ENCODE measurements at regions not wholly inside any gene's neighbourhood (a gene's known extent, or its start where the extent isn't known, plus 50 kb on each side); places are given as distances from the start of the nearest gene placed in this dataset.
A peak's percentile ranks its signal among the peaks of the same experiment; 100 is the strongest.

- DNase-seq, result no peak
Measured at GRCh38 chr10:3510741-3511140, 274.3 kb downstream of the KLF6 start.

- no peak for DNase-seq
Measured at GRCh38 chr10:3509355-3509754, 275.7 kb downstream of the KLF6 start.

DNA sequence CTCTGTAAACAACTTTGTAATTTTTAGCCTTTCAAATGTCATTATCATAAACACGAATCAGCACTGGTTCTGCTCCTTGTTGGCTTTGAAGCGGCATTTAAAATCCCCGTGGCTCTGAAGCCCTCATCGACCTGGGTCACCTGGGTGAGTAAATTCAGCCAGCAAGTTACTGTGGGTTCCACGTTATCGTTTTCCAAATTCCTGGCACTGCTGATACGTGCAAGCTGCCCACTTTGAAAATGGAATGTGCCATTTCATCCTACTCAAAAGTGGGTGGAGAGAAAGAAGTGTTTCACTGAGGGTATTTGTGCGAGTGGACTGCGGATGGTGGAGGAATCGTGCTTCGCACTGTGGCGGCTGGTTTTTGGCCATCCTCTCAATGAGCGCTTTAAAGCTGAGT is 281.7 kb downstream of the KLF6 start:
- no peak for DNase-seq

GRCh38 chr10:3502673-3503072 is 282.3 kb downstream of the KLF6 start:
- no peak for DNase-seq

DNA sequence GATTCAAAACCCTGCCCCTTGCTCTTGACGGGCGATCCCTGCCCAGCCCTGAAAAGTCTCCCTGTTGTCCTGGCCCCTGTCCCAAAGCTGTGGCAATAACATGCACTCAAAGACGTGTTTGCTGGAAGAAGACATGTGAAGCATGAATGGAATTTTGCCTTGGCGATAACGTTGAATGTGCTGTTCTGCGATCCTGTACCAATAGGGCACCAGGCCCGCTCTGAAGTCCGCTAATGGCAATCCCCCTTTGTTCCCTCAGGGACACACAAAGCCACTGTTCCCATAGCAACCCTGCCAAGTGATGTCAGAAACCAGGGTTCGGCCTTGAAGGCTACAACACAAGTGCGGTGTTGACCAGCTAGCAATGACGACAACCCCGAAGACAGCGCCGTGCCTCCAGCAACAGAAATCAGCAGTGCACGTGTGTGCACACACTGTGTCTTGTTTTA is 284.6 kb downstream of the KLF6 start:
- no peak for DNase-seq

DNA sequence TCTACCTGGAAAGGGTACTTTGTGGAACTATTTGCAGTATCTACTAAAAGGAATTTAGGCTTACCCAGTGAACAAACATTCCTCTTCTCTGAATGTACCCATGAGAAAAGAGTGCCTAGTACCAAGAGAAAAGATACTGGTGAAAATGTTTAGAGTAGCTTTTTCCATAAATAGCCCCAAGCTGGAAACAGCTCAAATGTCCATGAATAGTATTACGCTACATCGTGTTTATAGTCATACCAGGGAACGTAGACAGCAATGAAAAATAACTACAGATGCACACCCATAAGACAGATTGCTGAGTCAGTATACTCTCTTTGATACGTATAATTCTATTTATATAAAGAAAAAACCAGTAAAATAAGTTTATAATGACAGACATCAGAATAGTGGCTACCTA is 285.9 kb downstream of the KLF6 start:
- DNase-seq, result no peak

GRCh38 chr10:3497581-3497980 is 287.4 kb downstream of the KLF6 start:
- no peak for DNase-seq

DNA sequence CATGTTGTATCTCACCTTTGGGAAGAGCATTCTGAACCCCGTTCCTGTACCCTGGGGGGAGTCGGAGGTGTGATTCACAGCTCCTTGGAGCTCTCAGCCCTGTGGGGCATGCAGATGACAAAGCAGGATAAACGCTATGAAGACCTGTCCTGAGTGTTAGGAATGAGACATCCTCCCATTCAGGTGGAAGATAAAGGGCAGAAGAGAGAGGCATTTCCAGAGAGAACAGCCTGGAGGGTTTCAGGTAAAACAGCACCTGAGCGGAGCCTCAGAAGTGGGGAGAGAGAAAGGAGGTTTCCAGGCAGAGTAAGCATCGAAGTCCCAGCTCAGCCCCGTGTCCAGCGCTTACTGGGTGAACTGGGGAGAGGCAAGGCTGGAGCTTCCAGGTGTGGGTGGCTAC is 288.9 kb downstream of the KLF6 start:
- no peak for DNase-seq

GRCh38 chr10:3495281-3495680 is 289.7 kb downstream of the KLF6 start:
- no peak for DNase-seq

DNA sequence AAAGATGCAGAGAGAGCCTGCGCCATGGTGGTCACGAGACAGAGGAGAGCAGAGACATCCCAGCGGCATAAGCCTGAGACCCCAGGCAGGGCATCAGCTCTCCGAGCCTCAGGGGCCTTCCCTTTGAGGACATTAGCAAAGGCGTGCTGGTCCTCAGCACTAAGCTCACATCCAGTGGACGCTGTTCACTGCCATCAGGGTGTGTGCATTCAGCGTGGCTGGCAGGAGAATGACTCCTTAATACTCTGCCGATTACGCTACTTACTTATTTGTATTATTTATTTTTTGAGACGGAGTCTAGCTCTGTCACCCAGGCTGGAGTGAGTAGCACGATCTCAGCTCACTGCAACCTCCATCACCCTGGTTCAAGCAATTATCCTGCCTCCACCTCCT is 290.2 kb downstream of the KLF6 start:
- DNase-seq, result no peak

- DNase-seq, result no peak
Measured at GRCh38 chr10:3494131-3494837, 290.7 kb downstream of the KLF6 start.

DNA sequence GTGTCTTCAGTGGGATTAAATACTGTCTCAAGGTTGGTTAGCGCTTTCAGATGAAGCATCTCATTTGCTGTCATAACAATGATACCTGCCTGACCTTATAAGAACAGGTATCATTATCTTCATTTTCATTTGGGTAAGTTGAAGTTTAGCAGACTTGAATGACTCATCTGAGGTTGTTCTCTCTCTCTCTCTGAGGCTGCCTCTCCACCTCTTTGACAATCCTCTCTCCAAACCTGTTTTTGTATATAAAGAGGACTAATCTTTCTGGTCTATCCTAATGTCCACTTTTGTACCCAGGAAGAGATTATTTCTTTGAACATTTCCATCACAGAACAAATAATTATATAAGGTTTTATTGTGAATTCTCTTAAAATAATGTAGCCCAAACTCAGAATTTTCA is 291.4 kb downstream of the KLF6 start:
- no peak for DNase-seq

GRCh38 chr10:3491571-3491970 is 293.4 kb downstream of the KLF6 start:
- DNase-seq, result no peak

GRCh38 chr10:3487228-3487627 is 297.8 kb downstream of the KLF6 start:
- no peak for DNase-seq

DNA sequence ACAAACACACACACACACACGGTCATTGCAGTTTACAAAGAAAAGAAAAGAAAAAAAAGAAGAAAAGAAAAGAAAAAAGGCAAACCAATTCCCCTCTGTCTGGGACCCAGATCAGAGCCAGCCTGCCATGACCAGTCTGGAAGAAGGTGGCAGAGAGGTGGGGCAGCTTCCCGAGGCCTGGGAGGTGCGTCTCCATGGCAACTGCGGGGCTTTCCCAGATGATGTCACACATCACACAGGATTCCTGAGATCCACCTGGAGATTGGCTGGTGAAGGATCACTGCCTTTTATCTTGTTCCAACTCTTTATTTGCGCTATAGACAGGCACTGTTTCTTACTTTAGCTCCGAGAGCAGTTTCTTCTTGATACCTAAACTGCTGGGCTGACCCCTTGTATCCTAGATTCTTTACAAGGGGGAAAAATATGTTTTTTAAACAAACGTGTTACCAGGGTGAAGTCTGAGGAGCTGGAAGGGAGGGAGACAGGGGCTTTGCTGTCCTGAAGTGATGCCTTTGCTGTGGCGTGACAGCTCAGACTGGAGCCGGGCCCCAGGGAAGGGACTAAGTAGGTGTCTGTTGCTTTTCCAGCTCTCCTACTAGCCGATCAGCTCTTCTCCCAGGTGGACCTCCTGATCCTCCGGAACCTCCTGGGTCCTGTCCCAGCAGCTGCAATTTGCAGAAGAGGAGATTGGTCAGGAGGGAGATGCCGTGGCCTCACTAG is 298.5 kb downstream of the KLF6 start:
- no peak for DNase-seq

GRCh38 chr10:3485057-3485686 is 299.8 kb downstream of the KLF6 start:
- peak; percentile 63 to 70 for DNase-seq

GRCh38 chr10:3484306-3485056 is 300.5 kb downstream of the KLF6 start:
- no peak for DNase-seq

- peak in 1 of 2 donors; percentile 43 for DNase-seq
Measured at GRCh38 chr10:3482200-3482993, 302.6 kb downstream of the KLF6 start.

DNA sequence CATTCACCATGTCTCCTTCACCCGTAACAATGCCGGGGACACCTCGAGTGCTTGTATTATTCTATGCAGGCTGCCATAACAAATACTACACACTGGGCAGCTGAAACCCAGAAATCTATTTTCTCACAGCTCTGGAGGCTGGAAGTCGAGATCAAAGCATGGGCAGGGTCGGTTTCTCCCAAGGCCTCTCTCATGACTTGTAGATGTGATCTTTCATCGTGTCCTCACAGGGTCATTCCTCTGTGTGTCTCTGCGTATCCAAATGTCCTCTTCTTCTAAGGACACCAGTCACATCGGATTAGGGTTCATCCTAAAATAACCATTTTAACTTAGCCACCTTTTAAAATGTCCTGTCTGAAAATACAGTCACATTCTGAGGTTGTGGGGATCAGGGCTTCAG is 303.5 kb downstream of the KLF6 start:
- no peak for DNase-seq

DNA sequence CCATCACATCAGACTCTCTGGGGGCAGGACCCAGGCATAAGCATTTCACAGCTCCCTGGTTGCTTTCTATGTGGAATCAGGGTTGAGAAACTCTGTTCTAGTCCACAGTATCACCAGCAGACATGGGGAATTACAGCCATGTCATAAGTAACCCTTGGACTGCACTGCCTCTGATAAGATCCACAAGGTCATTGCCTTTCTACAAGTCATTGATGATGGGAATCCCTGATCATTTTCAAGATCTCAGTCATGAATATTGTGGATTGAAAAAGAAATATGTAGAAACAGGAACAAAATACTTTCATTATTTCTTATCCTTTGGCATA is 304.1 kb downstream of the KLF6 start:
- peak in 1 of 2 donors; percentile 30 for DNase-seq

DNA sequence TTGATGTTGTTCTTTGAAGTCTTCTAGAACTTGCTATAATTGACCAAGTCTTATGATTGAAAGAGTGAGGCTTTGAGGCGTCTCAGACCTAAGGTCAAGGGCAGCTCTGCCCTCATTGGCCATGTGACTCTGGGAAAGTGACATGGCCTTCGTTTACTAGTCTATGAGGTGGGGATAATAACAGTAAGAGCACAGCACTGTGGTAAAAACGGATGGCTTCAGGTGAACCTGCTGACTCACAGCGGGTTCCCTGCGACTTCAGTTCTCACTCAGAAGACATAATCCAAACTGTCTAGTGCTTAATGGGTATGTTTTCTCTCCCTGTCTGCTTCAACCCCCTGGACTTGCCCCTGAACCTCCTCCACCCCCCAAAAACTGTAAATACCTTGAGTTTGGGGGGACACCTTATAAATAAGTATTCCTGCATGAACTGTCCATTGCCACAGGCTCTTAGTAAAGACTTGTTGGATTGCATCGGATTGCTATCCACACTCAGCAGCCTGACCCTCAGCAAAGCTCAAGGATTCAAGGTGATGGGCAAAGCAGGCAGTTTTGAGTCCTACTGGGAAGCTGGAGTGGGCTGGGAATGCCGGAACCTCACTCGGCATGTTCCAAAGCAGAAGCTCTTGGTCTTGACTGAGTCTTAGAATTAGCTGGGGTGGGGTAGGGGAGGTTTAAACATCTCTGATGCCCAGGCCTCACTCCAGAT is 304.6 kb downstream of the KLF6 start:
- no peak for DNase-seq

- DNase-seq, result peak in 1 of 2 donors; percentile 32
Measured at GRCh38 chr10:3478632-3479240, 306.2 kb upstream of the PITRM1 start.
